ENCODE measurements at regions not wholly inside any gene's neighbourhood (a gene's known extent, or its start where the extent isn't known, plus 50 kb on each side); places are given as distances from the start of the nearest gene placed in this dataset.

- no peak for DNase-seq
Observed at GRCh38 chr4:138298866-138299265, 56.7 kb upstream of the SLC7A11 start.

- no peak for DNase-seq
Observed at GRCh38 chr4:138298431-138298830, 56.3 kb upstream of the SLC7A11 start.

GRCh38 chr4:138297743-138298405, 55.7 kb upstream of the SLC7A11 start:
- no peak for DNase-seq

- no peak for DNase-seq
Observed at GRCh38 chr4:138292321-138292720, 50.2 kb upstream of the SLC7A11 start.

Data from activated effector memory CD4-positive, alpha-beta T cell treated with Interleukin-2 at 50 U/mL for 16 hours (primary cell).